ENCODE measurements at regions not wholly inside any gene's neighbourhood (a gene's known extent, or its start where the extent isn't known, plus 50 kb on each side); places are given as distances from the start of the nearest gene placed in this dataset.
"Not testable (repeated sequence)": the region's sequence is repeated elsewhere in the genome, so short reads cannot be mapped to it uniquely, and the experiment has no call there.

DNA sequence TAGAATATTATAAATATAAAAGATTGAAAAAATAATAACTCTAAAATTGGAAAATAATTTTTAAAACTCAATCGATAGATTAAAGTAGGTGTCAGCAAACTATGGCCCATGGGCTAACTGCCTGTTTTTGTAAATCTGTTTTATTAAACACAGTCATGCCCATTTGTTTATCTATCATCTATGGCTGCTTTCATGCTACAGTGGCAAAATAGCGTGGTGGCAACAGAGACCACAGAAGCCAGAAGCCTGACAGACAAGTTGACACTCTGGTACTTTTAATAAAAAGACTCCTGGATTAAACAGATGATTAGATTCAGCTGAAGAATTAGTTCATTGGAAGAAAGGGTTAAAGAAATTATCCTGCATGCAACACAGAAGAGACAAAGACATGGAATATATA is 400.7 kb upstream of the RORB start:
- TF ChIP-seq CTCF (IDR thresholded peaks at IDR 0.05) = no peak
- Histone ChIP-seq H3K9me3 (no peaks in the 10 kb centered on the region), H3K27ac (no peak overlapping the region), H3K27me3 (no peaks in the 10 kb centered on the region), H3K4me1 (no peaks in the 10 kb centered on the region), H3K4me3 (no peak overlapping the region), H3K36me3 (no peaks in the 10 kb centered on the region)
- no peak for DNase-seq
- ATAC-seq = no peak
- intact Hi-C loops (cut with DNase I) = no loop called here

- intact Hi-C loops (cut with DNase I) = no loop called here
- TF ChIP-seq CTCF (IDR thresholded peaks at IDR 0.05) = no peak
- DNase-seq (no peak), ATAC-seq (no peak)
- Histone ChIP-seq H3K36me3 (no peaks in the 10 kb centered on the region), H3K27me3 (no peaks in the 10 kb centered on the region), H3K4me1 (no peaks in the 10 kb centered on the region), H3K4me3 (no peak overlapping the region), H3K27ac (no peak overlapping the region), H3K9me3 (no peaks in the 10 kb centered on the region)
Measured at GRCh38 chr9:74100042-74100441, 397.1 kb upstream of the RORB start.

DNA sequence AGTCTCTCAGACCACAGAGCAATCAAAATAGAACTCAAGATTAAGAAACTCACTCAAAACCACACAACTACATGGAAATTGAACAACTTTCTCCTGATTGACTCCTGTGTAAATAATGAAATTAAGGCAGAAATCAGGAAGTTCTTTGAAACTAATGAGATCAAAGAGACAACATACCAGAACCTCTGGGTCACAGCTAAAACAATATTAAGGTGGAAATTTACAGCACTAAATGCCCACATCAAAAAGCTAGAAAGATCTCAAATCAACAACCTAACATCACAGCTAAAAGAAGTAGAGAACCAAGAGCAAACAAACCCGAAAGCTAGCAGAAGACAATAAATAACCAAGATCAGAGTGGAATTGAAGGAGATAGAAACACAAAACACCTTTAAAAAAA is 395.0 kb upstream of the RORB start:
- intact Hi-C loops (cut with DNase I); H3K36me3 ChIP-seq; ATAC-seq; H3K27me3 ChIP-seq; H3K4me3 ChIP-seq; H3K9me3 ChIP-seq; H3K27ac ChIP-seq; DNase-seq; H3K4me1 ChIP-seq: not testable (repeated sequence)

DNA sequence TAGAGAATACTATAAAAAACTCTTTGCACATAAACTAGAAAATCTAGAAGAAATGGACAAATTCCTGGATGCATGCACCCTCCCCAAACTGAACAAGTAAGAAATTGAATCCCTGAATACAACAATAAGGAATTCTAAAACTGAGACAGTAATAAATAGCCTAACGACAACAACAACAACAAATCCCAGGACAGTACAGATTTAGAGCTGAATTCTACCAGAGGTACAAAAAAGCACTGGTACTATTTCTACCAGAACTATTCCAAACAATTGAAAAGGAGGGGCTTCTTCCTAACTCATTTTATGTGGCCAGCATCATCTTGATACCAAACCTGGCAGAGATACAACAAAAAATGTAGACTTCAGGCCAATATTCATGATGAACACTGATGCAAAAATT is 394.4 kb upstream of the RORB start:
- no peak for TF ChIP-seq CTCF (IDR thresholded peaks at IDR 0.05)
- Histone ChIP-seq H3K36me3 (no peaks in the 10 kb centered on the region), H3K4me1 (no peaks in the 10 kb centered on the region), H3K27ac (no peak overlapping the region), H3K27me3 (no peaks in the 10 kb centered on the region), H3K4me3 (no peak overlapping the region), H3K9me3 (no peaks in the 10 kb centered on the region)
- DNase-seq (no peak), ATAC-seq (no peak)
- intact Hi-C loops (cut with DNase I) = no loop called here

GRCh38 chr9:74107692-74108091 is 389.4 kb upstream of the RORB start:
- H3K36me3 ChIP-seq = no peaks in the 10 kb centered on the region
- intact Hi-C loops (cut with DNase I) = no loop called here
- TF ChIP-seq CTCF (IDR thresholded peaks at IDR 0.05) = no peak
- H3K9me3 ChIP-seq = no peaks in the 10 kb centered on the region
- no peaks in the 10 kb centered on the region for H3K27me3 ChIP-seq
- DNase-seq (no peak), ATAC-seq (no peak)
- H3K4me1 ChIP-seq = no peaks in the 10 kb centered on the region
- H3K27ac ChIP-seq = no peak overlapping the region
- H3K4me3 ChIP-seq = no peak overlapping the region

DNA sequence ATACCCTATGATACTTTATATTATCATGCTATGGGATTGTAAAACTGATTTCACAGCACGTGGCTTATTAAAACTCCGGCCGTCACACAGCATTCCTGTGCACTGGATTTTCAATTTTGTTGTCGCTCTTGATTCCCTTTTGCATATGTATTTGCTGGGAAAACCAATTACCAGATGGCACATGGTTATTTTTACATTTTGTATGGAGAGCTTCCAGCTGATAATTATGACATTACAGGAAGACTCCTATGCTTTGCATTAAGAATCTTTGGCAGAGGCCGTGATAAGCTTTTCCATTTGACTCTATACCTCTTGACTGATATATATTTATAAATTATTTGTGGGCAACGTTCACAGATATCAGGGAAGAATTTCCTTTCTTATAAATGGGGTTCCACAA is 381.2 kb upstream of the RORB start:
- Histone ChIP-seq H3K4me3 (no peak overlapping the region), H3K4me1 (no peaks in the 10 kb centered on the region), H3K27me3 (no peaks in the 10 kb centered on the region), H3K27ac (no peak overlapping the region), H3K36me3 (no peaks in the 10 kb centered on the region), H3K9me3 (no peaks in the 10 kb centered on the region)
- DNase-seq (no peak), ATAC-seq (no peak)
- intact Hi-C loops (cut with DNase I) = no loop called here
- no peak for TF ChIP-seq CTCF (IDR thresholded peaks at IDR 0.05)
